Renal pelvis (tissue), 1 donor: ENCODE measurements at regions not wholly inside any gene's neighbourhood (a gene's known extent, or its start where the extent isn't known, plus 50 kb on each side); places are given as distances from the start of the nearest gene placed in this dataset.

Source experiments
- DNase-seq: peaks from one replicate; pipeline ENCODE4 v3.0.0-alpha.2; 2013

- peak; percentile 85 for DNase-seq
These were observed 196.4 kb upstream of the C1QTNF7 start for GRCh38 chr4:15231265-15232091.

- no peak for DNase-seq
These were observed 195.2 kb upstream of the C1QTNF7 start for GRCh38 chr4:15232366-15233263.

DNA sequence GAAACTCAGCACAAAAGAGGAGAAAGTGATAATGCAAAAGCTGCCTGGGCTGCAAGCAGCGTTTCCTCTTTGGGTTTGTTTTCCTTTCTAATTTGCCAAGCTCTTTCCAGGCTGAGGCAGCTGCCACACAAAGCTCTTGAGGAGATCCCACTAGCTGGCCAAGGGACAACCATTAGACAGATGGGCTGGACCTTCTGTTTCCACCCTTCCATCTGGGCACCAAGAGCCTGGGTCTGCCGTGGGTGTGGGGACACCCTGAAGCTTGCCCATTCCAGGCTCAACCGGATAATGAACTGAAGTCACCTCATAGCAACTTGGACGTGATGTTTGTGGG is 194.6 kb upstream of the C1QTNF7 start:
- DNase-seq: no peak

- DNase-seq: no peak
These were observed 194.2 kb upstream of the C1QTNF7 start for GRCh38 chr4:15233626-15234025.

DNA sequence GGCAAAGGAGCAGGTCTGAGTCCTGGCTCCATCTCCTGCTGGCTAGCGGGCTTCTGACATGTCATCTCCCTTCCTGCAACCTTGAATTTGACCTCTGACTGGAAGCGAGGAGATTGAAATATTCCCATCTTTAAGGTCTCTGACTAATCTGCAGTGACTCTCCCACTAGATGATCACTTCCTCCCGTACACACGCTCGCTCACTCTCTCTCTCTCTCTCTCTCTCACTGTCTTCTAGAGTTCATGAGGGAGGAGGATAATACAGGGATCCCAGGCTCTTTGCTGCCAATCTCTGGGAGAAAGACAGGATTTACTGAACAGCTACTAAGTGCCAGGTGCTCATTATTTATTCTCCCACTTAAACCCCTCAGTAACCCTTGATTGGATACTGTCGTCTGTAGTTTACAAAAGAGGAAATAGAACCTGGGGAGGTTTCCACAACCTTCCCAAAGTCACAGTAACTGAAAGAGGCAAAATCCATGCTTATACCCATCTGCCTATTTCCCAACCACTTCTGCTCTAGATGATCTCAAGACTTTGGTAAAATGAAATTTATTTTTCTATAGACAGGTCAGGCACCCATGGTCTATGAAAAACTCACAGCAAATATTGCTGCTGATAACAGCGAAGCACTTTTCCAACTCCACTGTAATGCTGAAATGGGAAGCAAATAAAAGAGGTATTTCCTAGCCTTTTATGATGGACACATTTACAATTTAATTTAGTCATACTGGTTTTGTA is 193.5 kb upstream of the C1QTNF7 start:
- DNase-seq: no peak

- peak; percentile 79 for DNase-seq
These were observed 193.0 kb upstream of the C1QTNF7 start for GRCh38 chr4:15234856-15235126.

DNA sequence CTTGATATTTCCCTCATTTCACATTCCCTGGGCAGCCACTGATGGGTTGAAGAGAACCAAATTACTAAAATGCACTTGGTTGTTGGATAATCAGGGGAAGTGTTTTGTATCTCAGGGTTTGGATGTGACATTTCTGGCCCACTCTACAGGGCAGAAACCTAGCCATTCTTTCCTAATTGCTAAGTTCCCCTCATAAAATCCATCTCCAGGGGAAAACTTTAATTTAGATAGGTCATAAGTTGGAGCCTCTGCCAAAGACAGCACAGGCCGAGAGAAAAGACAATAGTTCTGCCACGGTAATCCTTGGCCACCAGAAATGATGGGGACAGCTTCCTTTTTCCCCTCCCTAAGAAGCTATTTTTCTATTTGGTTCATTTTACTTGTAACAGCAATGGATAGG is 192.7 kb upstream of the C1QTNF7 start:
- no peak for DNase-seq

GRCh38 chr4:15237648-15238230 is 190.1 kb upstream of the C1QTNF7 start:
- no peak for DNase-seq

DNA sequence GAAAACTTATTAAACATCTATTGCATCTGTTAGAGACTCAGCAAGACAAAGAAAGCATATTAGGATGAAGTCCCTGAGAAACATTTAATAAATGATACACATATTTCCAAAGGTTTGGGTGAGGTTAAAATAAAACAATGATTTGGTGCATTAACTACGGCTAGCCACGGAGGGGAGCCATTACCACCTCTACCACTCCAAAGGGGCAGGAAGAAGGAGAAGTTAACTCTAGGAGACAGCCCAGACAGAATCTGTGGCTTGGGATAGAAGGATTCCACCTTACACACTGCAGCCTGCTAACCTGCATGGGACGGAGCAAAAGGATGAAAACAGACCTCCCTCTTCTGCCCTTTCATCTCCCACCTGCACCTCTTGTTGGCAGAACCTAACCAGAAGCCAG is 189.1 kb upstream of the C1QTNF7 start:
- DNase-seq: peak; percentile 39

DNA sequence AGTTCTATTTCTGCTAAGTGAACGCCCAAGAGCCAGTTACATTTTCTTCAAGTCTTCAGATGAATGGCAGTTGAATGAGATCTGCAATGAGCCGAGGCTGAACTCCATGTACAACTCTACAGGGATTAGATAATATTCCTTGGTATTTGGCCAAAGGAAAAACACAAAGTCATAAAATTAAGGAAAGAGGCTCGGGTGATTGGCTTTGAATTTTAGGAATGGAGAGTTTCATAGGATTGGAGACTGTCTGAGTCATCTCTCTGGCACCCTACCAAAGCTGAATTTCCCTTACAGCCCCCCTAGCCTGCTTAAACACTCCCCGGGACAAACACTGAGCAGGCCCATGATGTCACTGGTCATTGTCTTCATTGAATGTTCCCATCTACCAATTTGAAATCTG is 188.0 kb upstream of the C1QTNF7 start:
- no peak for DNase-seq

- DNase-seq: no peak
These were observed 187.1 kb upstream of the C1QTNF7 start for GRCh38 chr4:15240764-15241163.

- DNase-seq: no peak
These were observed 185.8 kb upstream of the C1QTNF7 start for GRCh38 chr4:15242021-15242420.

- no peak for DNase-seq
These were observed 183.5 kb upstream of the C1QTNF7 start for GRCh38 chr4:15244354-15244753.

- DNase-seq: no peak
These were observed 182.8 kb upstream of the C1QTNF7 start for GRCh38 chr4:15245006-15245530.

- no peak for DNase-seq
These were observed 177.8 kb upstream of the C1QTNF7 start for GRCh38 chr4:15250021-15250441.

GRCh38 chr4:15253349-15253748 is 174.5 kb upstream of the C1QTNF7 start:
- DNase-seq: no peak

DNA sequence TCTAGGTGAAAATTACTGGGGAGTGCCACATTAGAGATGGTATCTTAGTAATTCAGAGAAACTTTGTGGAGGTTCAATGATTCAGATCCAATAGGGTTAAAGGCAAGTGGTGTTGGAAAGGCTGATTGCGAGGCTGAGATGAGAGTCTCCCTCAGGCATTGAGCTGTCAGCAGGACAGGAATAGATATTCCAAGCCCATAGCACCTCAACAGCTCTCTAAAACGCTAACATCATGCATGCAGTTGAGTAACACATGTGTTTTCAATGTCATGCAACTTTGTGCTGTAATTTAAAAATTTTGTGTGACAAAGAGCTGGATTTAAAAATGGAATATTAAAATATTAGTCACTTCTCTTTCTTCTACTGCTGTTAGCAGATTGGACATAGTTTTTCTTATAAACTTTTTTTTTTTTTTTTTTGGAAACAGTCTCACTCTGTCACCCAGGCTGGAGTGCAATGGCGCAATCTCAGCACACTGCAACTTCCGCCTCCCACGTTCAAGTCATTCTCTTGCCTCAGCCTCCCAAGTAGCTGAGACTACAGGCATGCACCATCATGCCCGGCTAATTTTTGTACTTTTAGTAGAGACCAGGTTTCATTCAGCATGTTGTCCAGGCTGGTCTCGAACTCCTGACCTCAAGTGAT is 173.5 kb upstream of the C1QTNF7 start:
- DNase-seq: no peak

DNA sequence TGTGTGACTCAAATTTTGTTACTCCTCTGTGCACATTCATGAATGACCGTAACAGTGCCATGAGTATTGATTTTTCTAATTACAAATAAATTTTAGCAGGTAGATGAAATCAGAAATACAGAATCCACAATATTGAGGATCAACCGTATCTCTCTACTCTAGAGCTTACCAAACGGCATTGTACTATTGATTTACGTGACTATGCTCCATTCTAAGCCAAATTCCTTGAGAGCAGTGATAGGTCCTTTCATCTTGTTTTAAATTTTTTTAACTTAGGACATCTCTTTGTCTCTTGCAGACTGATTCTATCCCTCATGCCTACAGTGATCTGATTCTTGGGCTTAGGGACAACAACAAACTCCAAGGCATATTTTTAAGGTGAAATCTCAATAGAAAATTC is 172.3 kb upstream of the C1QTNF7 start:
- no peak for DNase-seq

GRCh38 chr4:15260758-15261157 is 167.1 kb upstream of the C1QTNF7 start:
- no peak for DNase-seq

GRCh38 chr4:15262396-15262795 is 165.4 kb upstream of the C1QTNF7 start:
- no peak for DNase-seq

- no peak for DNase-seq
These were observed 157.6 kb upstream of the C1QTNF7 start for GRCh38 chr4:15270201-15270600.

- no peak for DNase-seq
These were observed 141.8 kb upstream of the C1QTNF7 start for GRCh38 chr4:15286041-15286440.
